NCI-H82 (cell line): ENCODE measurements at regions not wholly inside any gene's neighbourhood (a gene's known extent, or its start where the extent isn't known, plus 50 kb on each side); places are given as distances from the start of the nearest gene placed in this dataset.
"Not testable (repeated sequence)": the region's sequence is repeated elsewhere in the genome, so short reads cannot be mapped to it uniquely, and the experiment has no call there.

Experiments used
- DNase-seq: peaks from one replicate; lab custom pipeline; 2025; lab: John Stamatoyannopoulos, UW

DNA sequence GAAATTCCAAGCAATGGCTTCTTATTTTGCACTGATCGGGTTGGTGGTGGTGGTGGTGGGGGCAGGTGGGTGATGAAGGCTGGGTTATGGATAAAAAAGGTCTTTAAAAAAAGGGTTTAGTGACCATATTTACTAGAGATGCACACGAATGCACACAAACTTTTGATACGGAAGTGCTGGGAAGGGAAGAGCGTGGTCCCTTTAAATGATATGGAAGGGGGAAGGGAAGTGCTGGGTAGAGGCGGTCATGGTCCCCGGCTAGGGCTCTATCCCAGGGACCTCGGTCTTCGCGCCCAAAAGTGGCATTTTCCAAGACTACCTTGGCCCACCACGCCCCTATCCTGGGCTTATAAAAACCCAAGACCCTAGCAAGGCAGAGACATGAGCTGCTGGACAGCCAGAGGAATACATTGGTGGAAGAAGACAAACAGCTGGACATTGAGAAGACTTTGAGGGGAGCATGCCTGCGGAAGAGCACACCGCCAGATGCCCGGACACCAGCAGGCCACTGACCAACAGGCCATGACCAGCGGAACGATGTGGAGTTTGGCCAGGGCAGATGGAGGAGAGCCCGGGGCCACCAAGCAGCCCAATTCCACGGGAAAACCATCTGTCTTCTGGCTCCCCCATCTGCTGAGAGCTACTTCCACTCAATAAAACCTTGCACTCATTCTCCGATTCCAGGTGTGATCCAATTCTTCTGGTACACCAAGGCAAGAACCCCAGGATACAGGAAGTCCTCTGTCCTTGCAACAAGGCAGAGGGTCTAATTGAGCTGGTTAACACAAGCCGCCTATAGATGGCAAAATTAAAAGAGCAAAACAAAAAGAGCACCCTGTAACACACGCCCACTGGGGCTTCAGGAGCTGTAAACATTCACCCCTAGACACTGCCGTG lies 1720.2 kb downstream of the MRPL39 start:
- no peak for DNase-seq

DNA sequence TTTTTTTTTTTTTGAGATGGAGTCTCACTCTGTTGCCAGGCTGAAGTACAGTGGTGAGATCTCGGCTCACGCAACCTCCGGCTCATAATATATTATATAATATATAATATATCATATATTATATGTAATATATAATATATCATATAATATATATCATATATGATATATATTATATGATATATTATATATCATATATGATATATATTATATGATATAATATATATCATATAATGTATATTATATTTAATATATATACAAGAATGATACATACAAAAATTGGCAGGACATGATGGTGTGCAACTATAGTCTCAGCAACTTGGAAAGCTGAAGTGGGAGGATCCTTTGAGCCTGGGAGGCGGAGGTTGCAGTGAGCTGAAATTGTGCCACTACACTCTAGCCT lies 1725.5 kb downstream of the MRPL39 start:
- DNase-seq, result no peak

DNA sequence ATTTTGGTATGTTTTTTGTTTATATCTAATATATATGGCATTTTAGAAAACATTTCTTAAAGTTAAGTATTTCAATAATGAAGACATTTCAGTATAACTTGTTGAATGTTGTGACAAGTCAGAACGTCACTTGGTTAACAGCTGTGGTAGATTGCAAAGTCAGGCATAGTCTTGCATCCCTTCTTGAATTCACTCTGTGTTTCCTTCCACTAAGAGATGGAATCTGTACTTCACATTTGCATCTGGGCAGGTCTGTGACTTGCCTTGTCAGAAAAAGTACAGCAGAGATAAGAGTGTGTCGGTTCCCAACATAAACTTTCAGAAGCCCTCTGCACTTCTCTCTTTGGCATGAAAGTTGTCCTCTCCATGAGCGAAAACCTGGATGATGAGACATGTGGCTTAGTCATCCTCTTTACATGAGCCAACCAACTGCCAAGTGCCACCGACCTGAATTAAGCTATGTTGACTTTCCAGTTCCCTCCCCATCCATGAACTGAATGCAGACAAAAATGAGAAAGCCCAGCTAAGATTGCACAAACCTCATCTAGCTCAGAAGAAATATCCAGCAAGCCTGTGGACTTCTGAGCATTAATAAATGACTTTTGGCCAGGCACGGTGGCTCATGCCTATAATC lies 1730.2 kb downstream of the MRPL39 start:
- DNase-seq, result no peak

DNA sequence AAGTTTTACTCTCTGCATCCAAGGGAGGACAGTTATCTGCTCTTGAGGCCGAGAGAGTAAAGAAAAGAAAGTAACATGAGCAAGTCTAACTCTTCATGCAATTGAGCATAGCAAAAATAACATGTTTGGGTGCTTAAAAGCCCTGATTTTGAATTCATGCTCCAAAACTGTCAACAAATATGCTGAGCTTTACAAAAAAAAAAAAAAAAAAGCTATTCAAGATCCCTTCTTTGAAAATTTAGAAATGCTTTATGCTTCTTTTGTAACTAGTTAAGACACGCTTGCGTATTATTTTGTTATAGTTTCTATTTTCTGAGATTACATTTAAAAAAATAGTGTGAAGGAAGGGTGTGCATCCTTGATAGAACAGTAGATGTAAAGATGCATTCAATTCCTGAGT lies 1733.0 kb downstream of the MRPL39 start:
- DNase-seq, result no peak

DNA sequence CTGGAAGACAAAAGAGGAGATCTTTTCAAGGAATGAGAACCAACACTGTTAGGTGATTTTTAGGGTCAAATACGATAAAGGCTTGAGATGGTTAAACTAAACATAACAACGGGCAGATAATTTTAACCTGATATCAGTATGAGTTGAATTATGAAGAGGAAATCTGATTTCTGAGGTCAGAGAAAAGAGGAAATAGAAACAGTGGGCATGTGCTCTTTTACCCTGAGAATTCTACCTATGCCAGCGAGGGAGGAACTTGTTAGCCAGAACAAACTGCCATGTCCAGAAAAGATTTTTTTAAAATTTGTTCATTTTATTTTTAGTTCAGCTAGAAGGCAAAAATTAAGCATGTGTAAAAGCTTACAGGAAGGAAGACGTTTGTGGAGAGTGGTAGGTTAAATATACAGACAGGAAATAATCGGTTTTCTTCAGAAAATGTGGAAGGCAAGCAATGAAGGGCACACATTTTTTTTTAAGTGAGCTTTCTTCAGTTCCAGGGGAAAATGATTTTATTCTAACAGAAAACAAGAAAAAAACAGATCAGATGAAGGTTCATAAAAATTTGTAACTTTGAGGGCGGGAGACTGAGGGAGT lies 1745.3 kb downstream of the MRPL39 start:
- DNase-seq, result no peak

DNA sequence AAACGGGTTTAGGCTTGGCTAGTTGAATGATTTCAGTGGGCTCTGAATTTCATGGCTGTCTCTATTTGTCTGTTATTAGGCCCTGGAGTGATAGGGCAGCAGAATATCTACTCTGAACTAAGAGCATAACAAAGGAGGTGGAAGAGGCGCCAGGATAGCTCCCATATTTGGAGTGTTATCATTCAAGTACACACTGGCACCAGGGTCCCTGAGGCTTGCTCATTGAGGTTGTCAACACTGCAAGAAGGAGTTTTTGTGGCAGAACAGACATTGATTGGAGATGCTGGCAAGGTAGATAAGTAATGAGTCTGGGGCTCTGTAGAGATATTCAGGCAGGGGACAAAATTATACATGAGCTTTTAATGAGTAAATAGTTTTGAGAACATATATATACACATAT lies 1748.4 kb downstream of the MRPL39 start:
- peak; percentile 9 for DNase-seq

DNA sequence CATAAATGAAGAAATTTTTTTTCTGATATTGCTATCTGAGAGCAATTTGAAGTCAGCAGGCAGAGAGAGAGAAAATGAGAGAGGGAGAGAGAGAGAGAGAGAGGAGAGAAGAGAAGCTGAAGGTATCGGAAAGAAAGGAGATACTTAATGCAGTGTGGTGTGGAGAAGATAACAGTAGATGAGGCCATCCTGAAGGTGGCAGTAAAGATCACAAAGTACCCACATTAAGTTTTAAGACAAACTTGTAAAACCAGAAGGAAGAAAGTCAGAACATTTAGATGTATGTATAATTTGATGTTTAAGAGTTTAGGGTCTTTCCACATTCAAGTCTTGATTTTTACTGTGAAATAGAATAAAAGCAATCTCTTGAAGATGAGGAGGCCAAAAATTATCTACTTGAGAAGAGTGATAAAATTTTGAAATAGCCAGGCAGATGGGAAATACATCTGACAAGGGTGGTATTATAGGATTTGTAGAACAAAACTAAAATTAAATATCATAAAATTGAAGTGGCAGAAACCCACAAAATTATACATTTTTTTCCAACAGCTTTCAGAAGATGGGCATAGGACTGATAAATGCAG lies 1753.4 kb downstream of the MRPL39 start:
- peak; percentile 27 for DNase-seq

DNA sequence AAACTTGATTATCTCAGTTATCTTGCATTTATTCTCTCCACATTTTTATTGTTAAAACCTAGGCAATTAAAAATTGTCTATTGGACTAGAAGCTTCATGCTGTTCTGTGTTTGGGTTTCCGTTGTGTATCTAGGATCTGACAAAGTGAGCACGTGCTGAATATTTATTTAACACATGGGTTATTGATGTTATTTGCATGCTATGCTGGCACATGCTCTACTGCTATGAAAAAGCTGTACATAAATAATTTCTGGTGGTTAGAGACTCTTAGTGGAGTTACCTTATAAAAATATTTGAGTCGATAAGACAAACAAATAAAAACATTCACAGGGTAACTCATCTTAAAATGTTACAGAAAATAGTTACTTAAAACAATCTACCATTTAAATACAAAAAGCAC lies 1769.7 kb downstream of the MRPL39 start:
- DNase-seq, result no peak

DNA sequence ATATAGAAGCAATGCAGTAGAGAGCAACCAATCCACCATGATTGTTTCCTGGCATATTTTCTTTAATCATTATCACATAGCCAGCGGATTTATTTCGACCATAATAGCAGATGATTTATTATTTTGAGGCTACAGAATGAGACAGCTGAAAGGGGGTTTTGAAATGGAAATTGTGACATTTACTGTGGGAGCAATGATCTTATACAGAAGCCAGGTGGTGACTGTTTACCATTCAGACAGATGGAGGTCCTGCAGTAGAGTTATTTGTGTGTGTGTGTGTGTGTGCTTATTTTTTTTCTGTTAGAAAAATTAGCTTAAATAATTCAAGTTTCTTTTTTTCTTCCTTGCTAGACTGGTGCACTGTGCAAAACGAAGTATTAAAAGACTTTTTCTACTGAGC lies 1784.5 kb downstream of the MRPL39 start:
- DNase-seq, result no peak

DNA sequence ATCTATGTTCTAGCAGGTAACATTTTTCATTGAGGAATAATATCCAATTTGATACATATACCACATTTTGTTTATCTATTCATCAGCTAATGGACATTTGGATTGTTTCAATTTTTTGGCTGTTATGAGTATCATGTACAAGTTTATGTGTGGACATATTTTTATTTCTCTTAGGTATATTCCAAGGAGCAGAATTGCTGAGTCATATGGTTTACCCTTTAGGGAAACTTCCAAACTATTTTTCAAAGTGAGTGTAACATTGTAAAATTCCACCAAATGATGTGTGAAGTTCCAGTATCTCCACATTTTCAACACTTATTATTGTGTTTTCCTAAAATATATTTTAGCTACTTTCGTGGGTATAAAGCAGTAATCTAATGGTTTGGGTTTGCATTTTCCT lies 1789.9 kb downstream of the MRPL39 start:
- DNase-seq, result no peak

DNA sequence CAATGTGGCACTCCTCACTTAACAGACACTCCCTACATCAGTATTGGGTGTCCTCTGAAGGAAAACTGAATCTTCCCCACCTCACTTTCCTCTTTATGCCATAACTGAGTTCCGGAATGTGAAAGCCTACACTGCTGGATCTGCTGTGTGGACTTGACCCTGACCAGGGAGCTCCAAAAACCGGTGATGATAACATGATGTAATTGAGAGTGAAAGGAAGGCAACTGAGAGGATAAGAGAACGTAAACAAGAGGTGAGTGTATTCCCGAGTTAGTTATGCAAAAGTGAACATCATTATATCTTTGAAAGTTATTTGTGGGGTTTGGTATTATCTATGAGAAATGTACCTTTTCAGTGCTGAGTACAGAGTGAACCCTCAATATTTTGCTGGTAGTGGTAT lies 1794.8 kb downstream of the MRPL39 start:
- DNase-seq, result no peak

DNA sequence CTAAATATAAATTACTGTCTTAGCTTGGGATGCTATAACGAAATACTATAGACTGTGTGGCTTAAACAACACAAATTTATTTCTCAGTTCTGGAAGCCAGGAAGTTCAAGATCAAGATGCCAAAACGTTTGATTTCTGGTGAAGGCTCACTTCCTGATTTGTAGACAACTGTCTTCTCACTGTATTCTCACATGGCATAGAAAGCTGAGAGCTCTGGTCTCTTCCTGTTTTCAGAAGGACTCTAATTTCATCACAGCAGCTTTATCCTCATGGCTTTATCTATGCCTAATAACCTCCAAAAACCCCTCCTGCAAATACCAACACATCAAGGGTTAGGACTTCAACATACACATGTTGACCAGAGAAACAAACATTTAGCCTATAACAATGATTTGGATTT lies 1795.5 kb downstream of the MRPL39 start:
- DNase-seq, result no peak

DNA sequence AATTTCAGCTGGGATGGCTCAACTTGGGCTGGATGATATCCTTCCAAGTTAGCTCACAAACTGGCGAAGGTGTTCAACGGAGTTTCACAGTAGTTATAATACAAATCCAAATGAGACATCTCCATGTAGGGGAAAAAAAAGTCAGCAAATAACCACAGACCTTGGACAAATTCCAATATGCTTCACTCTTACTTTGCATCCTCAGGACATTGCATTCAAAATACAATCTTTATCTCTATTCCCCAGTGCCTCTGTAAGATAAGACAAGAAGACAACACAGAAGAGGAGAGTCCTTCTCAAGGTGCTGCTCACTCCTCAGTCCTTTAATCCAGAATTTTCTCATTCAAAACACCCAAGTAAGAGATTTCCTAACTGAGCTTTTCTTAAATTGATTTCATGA lies 1797.7 kb downstream of the MRPL39 start:
- no peak for DNase-seq

DNA sequence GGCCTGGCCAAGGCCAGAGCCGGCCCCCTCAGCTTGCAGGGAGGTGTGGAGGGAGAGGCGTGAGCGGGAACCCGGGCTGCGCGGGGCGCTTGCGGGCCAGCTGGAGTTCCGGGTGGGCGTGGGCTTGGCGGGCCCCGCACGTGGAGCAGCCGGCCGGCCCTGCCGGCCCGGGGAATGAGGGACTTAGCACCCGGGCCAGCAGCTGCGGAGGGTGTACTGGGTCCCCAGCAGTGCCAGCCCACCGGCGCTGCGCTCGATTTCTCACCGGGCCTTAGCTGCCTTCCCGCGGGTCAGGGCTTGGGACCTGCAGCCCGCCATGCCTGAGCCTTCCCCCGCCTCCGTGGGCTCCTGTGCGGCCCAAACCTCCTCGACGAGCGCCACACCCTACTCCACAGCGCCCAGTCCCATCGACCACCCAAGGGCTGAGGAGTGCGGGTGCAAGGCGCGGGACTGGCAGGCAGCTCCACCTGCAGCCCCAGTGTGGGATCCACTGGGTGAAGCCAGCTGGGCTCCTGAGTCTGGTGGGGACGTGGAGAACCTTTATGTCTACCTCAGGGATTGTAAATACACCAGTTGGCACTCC lies 1800.2 kb downstream of the MRPL39 start:
- DNase-seq, result not testable (repeated sequence)

DNA sequence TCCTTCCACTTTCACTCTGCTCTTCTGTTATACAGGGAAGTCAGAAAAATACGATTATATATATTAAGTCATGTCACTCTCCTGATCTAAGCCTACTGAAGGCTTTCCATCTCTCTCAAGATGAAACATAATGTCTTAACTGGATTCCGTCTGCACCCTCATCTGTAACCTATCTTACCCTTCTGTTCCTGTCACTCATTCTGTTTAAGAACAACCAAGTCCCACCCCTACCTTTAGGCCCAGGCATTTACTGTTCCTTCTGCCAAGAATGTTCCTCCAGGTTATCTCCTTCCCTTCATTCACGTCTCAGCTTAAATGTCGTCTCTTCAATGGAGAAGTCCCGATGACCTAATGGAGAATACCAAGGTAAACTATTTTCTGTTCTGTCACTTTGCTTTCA lies 1802.4 kb downstream of the MRPL39 start:
- DNase-seq, result no peak

DNA sequence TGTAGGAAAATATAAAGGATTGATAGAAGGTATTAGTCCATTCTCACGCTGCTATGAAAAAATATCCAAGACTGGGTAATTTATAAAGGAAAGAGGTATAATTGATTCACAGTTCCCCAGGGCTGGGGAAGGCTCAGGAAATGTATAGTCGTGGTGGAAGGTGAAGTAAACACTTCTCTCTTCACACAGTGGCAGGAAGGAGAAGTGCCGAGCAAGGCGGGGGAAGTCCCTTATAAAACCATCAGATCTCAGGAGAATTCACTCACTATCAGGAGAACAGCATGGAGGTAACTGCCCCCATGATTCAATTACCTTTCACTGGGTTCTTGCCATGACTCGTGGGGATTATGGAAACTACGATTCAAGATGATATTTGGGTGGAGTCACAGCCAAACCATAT lies 1806.0 kb downstream of the MRPL39 start:
- DNase-seq, result no peak

DNA sequence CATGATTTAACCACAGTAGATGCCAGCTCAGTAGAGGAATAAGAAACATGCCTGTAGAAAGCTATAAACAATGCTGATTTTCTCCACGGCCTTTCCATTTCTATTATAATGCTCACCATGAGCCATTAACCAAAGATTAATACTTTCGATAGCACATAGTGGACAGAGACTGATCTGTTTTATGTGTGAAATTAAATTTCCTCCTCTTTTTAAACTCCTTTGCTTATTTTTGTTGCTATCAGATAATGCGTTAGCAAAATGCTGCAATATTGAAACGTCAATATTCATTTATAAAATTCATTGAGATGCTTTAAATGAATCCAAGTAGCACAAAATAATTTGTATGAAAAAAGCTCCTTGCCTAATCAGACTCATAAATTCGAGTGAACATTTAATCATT lies 1807.9 kb downstream of the MRPL39 start:
- DNase-seq, result no peak

DNA sequence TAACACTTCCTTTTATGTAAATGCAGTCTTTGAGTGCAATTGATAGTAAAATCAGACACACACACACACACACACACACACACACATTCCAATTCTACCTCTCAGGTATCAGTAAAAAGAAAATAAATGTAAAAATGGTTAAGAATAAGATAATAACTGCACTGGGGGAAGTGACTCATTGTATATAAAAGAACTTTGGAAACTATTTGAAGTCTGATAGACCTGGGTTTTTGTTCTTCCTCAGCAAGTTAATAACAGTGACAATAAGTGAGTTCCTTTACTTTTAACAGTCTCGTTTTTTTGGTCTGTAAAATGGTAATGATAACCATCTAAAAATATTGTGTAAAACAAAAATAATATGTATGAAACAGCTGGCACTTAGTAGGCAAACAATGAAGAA lies 1815.0 kb downstream of the MRPL39 start:
- DNase-seq, result no peak

DNA sequence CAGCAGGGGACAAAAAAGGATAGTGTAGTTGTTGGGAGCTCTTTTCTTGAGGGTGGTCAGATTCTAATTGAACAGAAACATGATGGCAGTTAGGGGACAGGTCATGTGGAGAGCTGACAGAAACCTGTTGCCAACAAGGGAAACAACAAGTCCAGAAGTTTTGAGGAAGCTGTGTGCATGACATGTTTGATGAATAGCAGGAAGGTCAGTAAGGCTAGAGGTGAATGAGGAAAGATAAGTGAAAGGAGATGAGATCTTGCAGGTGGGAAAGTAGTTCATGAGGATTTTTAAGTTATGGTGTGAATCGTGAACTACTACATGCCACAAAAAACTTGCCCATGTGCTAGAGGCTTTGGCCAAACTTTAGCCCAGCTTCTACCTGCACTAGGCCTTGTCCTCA lies 1817.4 kb downstream of the MRPL39 start:
- DNase-seq, result no peak

DNA sequence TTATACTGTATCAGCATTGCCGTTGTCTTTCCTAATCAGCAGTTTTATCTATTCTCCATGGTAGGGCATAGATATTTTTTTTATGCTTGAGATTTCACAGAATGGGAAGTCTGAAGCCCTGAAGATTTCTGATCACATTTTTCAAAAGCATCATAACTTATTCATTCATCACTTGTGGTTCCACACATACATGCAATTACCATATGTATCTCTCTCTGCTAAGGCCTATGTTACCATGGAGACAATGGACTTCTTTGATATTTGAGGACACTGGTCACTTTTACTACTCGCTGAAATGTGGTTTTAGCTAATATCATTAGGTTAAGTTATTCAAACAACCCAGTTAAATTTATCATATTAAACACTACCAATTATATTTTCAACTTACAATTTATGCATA lies 1827.0 kb downstream of the MRPL39 start:
- no peak for DNase-seq

DNA sequence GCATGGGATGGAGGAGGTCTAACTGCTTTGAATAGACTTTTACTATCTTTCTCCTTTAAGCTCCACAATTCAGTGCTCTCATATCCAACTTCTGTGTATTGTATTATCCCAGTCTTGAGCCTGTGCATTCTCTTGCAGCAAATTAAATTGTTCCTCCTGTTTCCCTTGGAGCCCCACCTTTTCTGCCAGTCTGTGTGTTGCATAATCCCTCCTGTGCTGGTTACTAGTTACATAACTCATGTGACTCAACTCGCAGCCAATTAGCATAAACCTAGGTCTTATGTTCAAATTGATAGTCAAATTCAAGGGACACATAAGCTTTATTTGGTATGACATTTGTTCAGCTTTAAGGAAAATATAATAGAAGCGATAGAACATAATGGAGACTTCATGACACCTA lies 1863.5 kb downstream of the MRPL39 start:
- no peak for DNase-seq

DNA sequence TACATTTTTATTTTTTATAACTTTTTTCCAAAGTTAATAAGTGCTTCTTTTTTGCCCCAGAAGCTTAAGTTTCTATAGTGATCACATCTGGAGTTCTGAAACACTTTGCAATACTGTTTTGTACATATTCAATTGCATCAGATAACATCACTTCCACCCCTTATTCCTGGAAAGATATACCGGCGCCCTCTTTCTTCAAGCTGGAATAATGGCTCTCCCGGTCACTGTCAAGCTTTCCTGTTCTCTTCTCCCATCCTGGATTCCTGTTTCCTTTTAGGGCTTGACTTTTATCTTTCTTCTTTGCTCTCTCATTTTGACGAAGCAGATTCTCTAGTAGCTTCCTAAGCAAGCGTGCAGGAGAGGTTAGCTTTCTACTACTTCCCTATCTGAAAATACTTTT lies 1866.8 kb downstream of the MRPL39 start:
- DNase-seq, result peak; percentile 7

DNA sequence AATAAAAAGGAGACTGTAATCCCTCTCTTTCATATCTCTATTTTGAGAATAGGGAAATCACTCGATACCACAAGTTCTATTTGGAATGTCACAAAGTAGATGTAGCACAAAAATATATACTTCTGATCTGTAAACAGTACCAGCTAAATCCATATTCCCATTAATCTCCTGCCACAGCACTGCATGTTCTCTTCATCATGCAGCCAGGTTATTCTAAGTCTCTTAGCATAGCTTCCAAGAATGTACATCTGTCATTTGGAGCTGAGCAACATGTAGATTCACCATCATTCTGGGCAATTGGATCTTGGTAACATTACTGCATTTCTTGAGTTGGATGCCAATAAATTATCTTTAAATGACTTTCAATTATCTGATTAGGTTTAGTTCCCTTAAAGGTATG lies 1874.5 kb downstream of the MRPL39 start:
- DNase-seq, result no peak
